H9 (cell line): ENCODE measurements at regions not wholly inside any gene's neighbourhood (a gene's known extent, or its start where the extent isn't known, plus 50 kb on each side); places are given as distances from the start of the nearest gene placed in this dataset.

Source experiments
- DNase-seq: peaks from one replicate; pipeline ENCODE4 v3.0.0-alpha.2; 2017
- H2AFZ ChIP-seq: one replicate; pipeline ENCODE4 v1.6.1; 2013; ENCODE audit warnings: mild to moderate bottlenecking, low read length, control low read depth, moderate library complexity
- H2AK5ac ChIP-seq: 2 replicates; pipeline ENCODE4 v1.6.1; 2013; ENCODE audit warnings: low read length, control low read depth, mixed read lengths; ENCODE audit not compliant: insufficient read length
- H2BK120ac ChIP-seq: one replicate; pipeline ENCODE4 v1.6.1; 2013; ENCODE audit warnings: low read depth, mild to moderate bottlenecking, low read length, control low read depth, inconsistent platforms; ENCODE audit not compliant: poor library complexity, severe bottlenecking
- H2BK12ac ChIP-seq: 2 replicates; pipeline ENCODE4 v1.6.1; 2013; ENCODE audit warnings: low read length, control low read depth, mixed read lengths, low read depth; ENCODE audit not compliant: insufficient read length
- H2BK15ac ChIP-seq: 2 replicates; pipeline ENCODE4 v1.6.1; 2013; ENCODE audit warnings: low read depth, low read length, control low read depth
- H2BK20ac ChIP-seq: one replicate; pipeline ENCODE4 v1.6.1; 2013; ENCODE audit warnings: low read depth, mild to moderate bottlenecking, low read length, control low read depth, inconsistent platforms; ENCODE audit not compliant: poor library complexity, severe bottlenecking
- H2BK5ac ChIP-seq: 2 replicates; pipeline ENCODE4 v1.6.1; 2013; ENCODE audit warnings: low read length, control low read depth, mixed read lengths; ENCODE audit not compliant: insufficient read length
- H3K14ac ChIP-seq: 2 replicates; pipeline ENCODE4 v1.6.1; 2013; ENCODE audit warnings: low read length, control low read depth; ENCODE audit not compliant: insufficient read depth
- H3K18ac ChIP-seq: 2 replicates; pipeline ENCODE4 v1.6.1; 2013; ENCODE audit warnings: low read depth, mild to moderate bottlenecking, mixed read lengths, low read length, control low read depth; ENCODE audit not compliant: insufficient read length
- H3K23ac ChIP-seq: 2 replicates; pipeline ENCODE4 v1.6.1; 2013; ENCODE audit warnings: low read length, control low read depth, mixed read lengths, low read depth; ENCODE audit not compliant: insufficient read length
- H3K23me2 ChIP-seq: 2 replicates; pipeline ENCODE4 v1.6.1; 2013; ENCODE audit warnings: low read depth, mild to moderate bottlenecking, mixed read lengths, low read length, control low read depth; ENCODE audit not compliant: insufficient read length, poor library complexity, severe bottlenecking
- H3K27ac ChIP-seq: 2 replicates; pipeline ENCODE4 v1.5.1; 2013; ENCODE audit warnings: low read length, control low read depth, mixed read lengths, low read depth; ENCODE audit not compliant: insufficient read length
- H3K27me3 ChIP-seq: 2 replicates; pipeline ENCODE4 v1.6.1; 2013; ENCODE audit warnings: low read length, control low read depth, inconsistent platforms; ENCODE audit not compliant: insufficient read depth
- H3K4ac ChIP-seq: 2 replicates; pipeline ENCODE4 v1.6.1; 2013; ENCODE audit warnings: low read depth, mild to moderate bottlenecking, control low read depth, inconsistent platforms, low read length, moderate library complexity
- H3K4me1 ChIP-seq: 2 replicates; pipeline ENCODE4 v1.6.1; 2013; ENCODE audit warnings: low read length, control low read depth, inconsistent platforms; ENCODE audit not compliant: insufficient read depth
- H3K4me2 ChIP-seq: 2 replicates; pipeline ENCODE4 v1.6.1; 2013; ENCODE audit warnings: low read length, control low read depth, mixed read lengths; ENCODE audit not compliant: insufficient read length, insufficient read depth
- H3K56ac ChIP-seq: 2 replicates; pipeline ENCODE4 v1.6.1; 2013; ENCODE audit warnings: low read depth, mild to moderate bottlenecking, mixed read lengths, low read length, control low read depth; ENCODE audit not compliant: insufficient read length
- H3K79me1 ChIP-seq: 2 replicates; pipeline ENCODE4 v1.6.1; 2013; ENCODE audit warnings: low read depth, mild to moderate bottlenecking, moderate library complexity, low read length, control low read depth, inconsistent platforms; ENCODE audit not compliant: insufficient read depth, poor library complexity, severe bottlenecking
- H3K79me2 ChIP-seq: 2 replicates; pipeline ENCODE4 v1.6.1; 2013; ENCODE audit warnings: low read length, control low read depth, inconsistent platforms; ENCODE audit not compliant: insufficient read depth
- H3K9ac ChIP-seq: 2 replicates; pipeline ENCODE4 v1.6.1; 2013; ENCODE audit warnings: low read length, control low read depth, mixed read lengths; ENCODE audit not compliant: insufficient read length; ENCODE audit errors: extremely low read depth
- H3K9me3 ChIP-seq: one replicate; pipeline ENCODE4 v1.6.1; 2013; ENCODE audit warnings: low read depth, low read length, inconsistent platforms; ENCODE audit not compliant: control insufficient read depth
- H3T11ph ChIP-seq: one replicate; pipeline ENCODE4 v1.6.1; 2013; ENCODE audit warnings: mild to moderate bottlenecking, low read length, control low read depth, inconsistent platforms
- H4K20me1 ChIP-seq: one replicate; pipeline ENCODE4 v1.6.1; 2013; ENCODE audit not compliant: control insufficient read depth, insufficient read length, insufficient read depth
- H4K5ac ChIP-seq: 2 replicates; pipeline ENCODE4 v1.6.1; 2013; ENCODE audit warnings: low read depth, mild to moderate bottlenecking, mixed read lengths, low read length, control low read depth; ENCODE audit not compliant: insufficient read length
- H4K8ac ChIP-seq: replicated peaks from 2 replicates; pipeline ENCODE4 v1.6.1; 2013; ENCODE audit warnings: low read length, control low read depth, mixed read lengths, low read depth; ENCODE audit not compliant: insufficient read length
- H4K91ac ChIP-seq: 2 replicates; pipeline ENCODE4 v1.6.1; 2013; ENCODE audit warnings: low read depth, mild to moderate bottlenecking, moderate library complexity, mixed read lengths, low read length, control low read depth; ENCODE audit not compliant: insufficient read length
- H3K27ac Mint-ChIP-seq, 3 experiments: 2 replicates in 2 of 3; 3 replicates in 1 of 3; pipeline ENCODE4 v1.8.0; 2020 to 2021; ENCODE audit warnings: mixed read lengths in 3 of 3, mild to moderate bottlenecking in 1 of 3, moderate library complexity in 1 of 3
- H3K27me3 Mint-ChIP-seq: 2 replicates; pipeline ENCODE4 v1.8.0; 2021; ENCODE audit warnings: low read depth, mild to moderate bottlenecking, moderate library complexity, mixed read lengths
- H3K36me3 Mint-ChIP-seq, 3 experiments: 2 replicates in 2 of 3; 3 replicates in 1 of 3; pipeline ENCODE4 v1.8.0; 2020 to 2021; ENCODE audit warnings: low read depth in 3 of 3, mixed read lengths in 3 of 3; ENCODE audit not compliant: insufficient read depth in 1 of 3
- H3K4me1 Mint-ChIP-seq, 2 experiments: 2 replicates each; pipeline ENCODE4 v1.8.0; 2020; ENCODE audit warnings: mixed read lengths in 2 of 2
- H3K4me3 Mint-ChIP-seq, 2 experiments: 2 replicates in 1 of 2; 3 replicates in 1 of 2; pipeline ENCODE4 v1.8.0; 2020 to 2021; ENCODE audit warnings: mild to moderate bottlenecking in 2 of 2, mixed read lengths in 2 of 2, moderate library complexity in 1 of 2
- H3K9me3 Mint-ChIP-seq, 2 experiments: 2 replicates in 1 of 2; 3 replicates in 1 of 2; pipeline ENCODE4 v1.8.0; 2020; ENCODE audit warnings: mild to moderate bottlenecking in 2 of 2, mixed read lengths in 2 of 2, moderate library complexity in 1 of 2
- CTCF ChIP-seq: fragments of 200-600 bp; sonication (generic); conservative IDR thresholded peaks from 3 replicates; pipeline ENCODE4 v1.8.0; 2021; ENCODE audit warnings: antibody characterized with exemption, mild to moderate bottlenecking
- WGBS: extraction: QIAGEN DNeasy Blood & Tissue Kit; methylation state at CpG from one replicate; pipeline ENCODE4 v1.1.7; 2013; ENCODE audit warnings: missing lambda C conversion rate, low lambda C conversion rate, mixed read lengths; ENCODE audit not compliant: insufficient read length; ENCODE audit errors: extremely low coverage; 5-methylcytosine and 5-hydroxymethylcytosine counted together

GRCh38 chr5:174446988-174447387 lies 277.4 kb upstream of the MSX2 start:
- no peak overlapping the region for H3K18ac ChIP-seq
- no peak overlapping the region for H2BK15ac ChIP-seq
- TF ChIP-seq CTCF, result no peak
- H4K91ac ChIP-seq, result no peak overlapping the region
- H3K4ac ChIP-seq, result no peak overlapping the region
- Mint-ChIP-seq H3K4me1 (peaks cover 0 to 4% of the 10 kb centered on the region in 2 experiments; a peak in 1 of 4 replicates), H3K27ac (no peak overlapping the region), H3K36me3 (peaks cover 0 to 7% (median 0%) of the 10 kb centered on the region in 3 experiments; a peak in 4 of 7 replicates), H3K9me3 (peaks cover 9% of the 10 kb centered on the region in 2 experiments; a peak in 4 of 5 replicates), H3K27me3 (peaks cover 11% of the 10 kb centered on the region), H3K4me3 (no peak overlapping the region)
- no peaks in the 10 kb centered on the region for H4K20me1 ChIP-seq
- no peak overlapping the region for H3K23ac ChIP-seq
- no peak overlapping the region for H3K9ac ChIP-seq
- no peak overlapping the region for H3K27ac ChIP-seq
- no peak for DNase-seq
- H3K4me2 ChIP-seq, result no peak overlapping the region
- H2BK120ac ChIP-seq, result no peak overlapping the region
- H3K14ac ChIP-seq, result no peak overlapping the region
- no peak overlapping the region for H4K5ac ChIP-seq
- no peak overlapping the region for H2AFZ ChIP-seq
- H3K79me2 ChIP-seq, result no peaks in the 10 kb centered on the region
- H3K23me2 ChIP-seq, result no peaks in the 10 kb centered on the region
- H2AK5ac ChIP-seq, result no peak overlapping the region
- H2BK5ac ChIP-seq, result no peak overlapping the region
- no peaks in the 10 kb centered on the region for H3K27me3 ChIP-seq
- no peak overlapping the region for H3K56ac ChIP-seq
- no peak overlapping the region for H2BK12ac ChIP-seq
- no peak overlapping the region for H2BK20ac ChIP-seq
- H3K4me1 ChIP-seq, result no peaks in the 10 kb centered on the region
- no peaks in the 10 kb centered on the region for H3K79me1 ChIP-seq
- no peak overlapping the region for H4K8ac ChIP-seq
- H3K9me3 ChIP-seq, result no peaks in the 10 kb centered on the region
- no CpG with 5 or more reads among the region's 10 CpGs for WGBS
- H3T11ph ChIP-seq, result no peak overlapping the region
